Transverse colon (tissue), 4 donors: ENCODE measurements at regions not wholly inside any gene's neighbourhood (a gene's known extent, or its start where the extent isn't known, plus 50 kb on each side); places are given as distances from the start of the nearest gene placed in this dataset.

Experiments used
- EP300 ChIP-seq: sonication (generic); formaldehyde crosslinking; IDR thresholded peaks from one replicate; pipeline ENCODE4 v1.6.1; 2017; ENCODE audit warnings: antibody characterized with exemption, low read depth
- POLR2A ChIP-seq: fragments of 450-650 bp; IDR thresholded peaks from one replicate; pipeline ENCODE4 v1.6.1; 2016; ENCODE audit warnings: antibody characterized with exemption, mild to moderate bottlenecking, moderate library complexity
- POLR2AphosphoS5 ChIP-seq, 3 donors: sonication (generic); formaldehyde crosslinking; IDR thresholded peaks; one replicate each; pipeline ENCODE4 v1.6.1; 2016; ENCODE audit warnings: antibody characterized with exemption in 3 of 3
- TF ChIP-seq, protein P1 (sequence below), 5 experiments: fragments of 200-600 bp in 3 of 5; fragments of 450-650 bp in 2 of 5; sonication (generic) in 3 of 5; IDR thresholded peaks; 1 replicate in 2 of 5; 2 replicates in 3 of 5; pipeline ENCODE4 v1.5.1; 2016 to 2017; ENCODE audit warnings: antibody characterized with exemption in 5 of 5, inconsistent platforms in 3 of 5, mild to moderate bottlenecking in 2 of 5, moderate library complexity in 1 of 5

- TF ChIP-seq, protein P1, sequence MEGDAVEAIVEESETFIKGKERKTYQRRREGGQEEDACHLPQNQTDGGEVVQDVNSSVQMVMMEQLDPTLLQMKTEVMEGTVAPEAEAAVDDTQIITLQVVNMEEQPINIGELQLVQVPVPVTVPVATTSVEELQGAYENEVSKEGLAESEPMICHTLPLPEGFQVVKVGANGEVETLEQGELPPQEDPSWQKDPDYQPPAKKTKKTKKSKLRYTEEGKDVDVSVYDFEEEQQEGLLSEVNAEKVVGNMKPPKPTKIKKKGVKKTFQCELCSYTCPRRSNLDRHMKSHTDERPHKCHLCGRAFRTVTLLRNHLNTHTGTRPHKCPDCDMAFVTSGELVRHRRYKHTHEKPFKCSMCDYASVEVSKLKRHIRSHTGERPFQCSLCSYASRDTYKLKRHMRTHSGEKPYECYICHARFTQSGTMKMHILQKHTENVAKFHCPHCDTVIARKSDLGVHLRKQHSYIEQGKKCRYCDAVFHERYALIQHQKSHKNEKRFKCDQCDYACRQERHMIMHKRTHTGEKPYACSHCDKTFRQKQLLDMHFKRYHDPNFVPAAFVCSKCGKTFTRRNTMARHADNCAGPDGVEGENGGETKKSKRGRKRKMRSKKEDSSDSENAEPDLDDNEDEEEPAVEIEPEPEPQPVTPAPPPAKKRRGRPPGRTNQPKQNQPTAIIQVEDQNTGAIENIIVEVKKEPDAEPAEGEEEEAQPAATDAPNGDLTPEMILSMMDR (IDR thresholded peaks at IDR 0.05), result no peak
- TF ChIP-seq POLR2A (no peak), EP300 (no peak), POLR2AphosphoS5 (IDR thresholded peaks at IDR 0.05) (no peak)
Observed at GRCh38 chr1:38125837-38126520, 79.4 kb upstream of the POU3F1 start.
